Esophagus muscularis mucosa (tissue), 4 donors: ENCODE measurements at regions not wholly inside any gene's neighbourhood (a gene's known extent, or its start where the extent isn't known, plus 50 kb on each side); places are given as distances from the start of the nearest gene placed in this dataset.

ENCODE experiments used
- DNase-seq: peaks from one replicate; pipeline ENCODE4 v3.0.0-alpha.2; 2017; ENCODE audit errors: extremely low spot score
- H3K27ac ChIP-seq, 4 donors: fragments of 200-600 bp; sonication (generic); replicated peaks in 1 of 4; 1 replicate in 3 of 4; 2 replicates in 1 of 4; pipeline ENCODE4 v1.5.1; 2016 to 2019; ENCODE audit warnings: mild to moderate bottlenecking in 1 of 4
- H3K27me3 ChIP-seq, 4 donors: fragments of 200-600 bp; sonication (generic); one replicate each; pipeline versions ENCODE4 v1.5.1 to v1.6.0; 2016 to 2019
- H3K36me3 ChIP-seq, 4 donors: fragments of 200-600 bp; sonication (generic); one replicate each; pipeline ENCODE4 v1.5.1; 2016 to 2019
- H3K4me1 ChIP-seq, 4 donors: fragments of 200-600 bp; sonication (generic); one replicate each; pipeline ENCODE4 v1.5.1; 2016 to 2019
- H3K4me3 ChIP-seq, 4 donors: fragments of 200-600 bp; sonication (generic); 1 replicate in 2 of 4; 2 replicates in 2 of 4; pipeline ENCODE4 v1.5.1; 2016 to 2019; ENCODE audit warnings: mild to moderate bottlenecking in 4 of 4, moderate library complexity in 1 of 4
- H3K9me3 ChIP-seq, 4 donors: fragments of 200-600 bp; sonication (generic); 1 replicate in 3 of 4; 2 replicates in 1 of 4; pipeline ENCODE4 v1.5.1; 2016 to 2019
- CTCF ChIP-seq, 3 experiments: fragments of 200-600 bp in 2 of 3; fragments of 450-650 bp in 1 of 3; sonication (generic) in 2 of 3; IDR thresholded peaks; one replicate each; pipeline ENCODE4 v1.5.1; 2017 to 2019; ENCODE audit warnings: antibody characterized with exemption in 3 of 3, mild to moderate bottlenecking in 2 of 3, moderate library complexity in 1 of 3
- EP300 ChIP-seq: sonication (generic); formaldehyde crosslinking; IDR thresholded peaks from one replicate; pipeline ENCODE4 v1.6.1; 2017; ENCODE audit warnings: antibody characterized with exemption
- POLR2A ChIP-seq: fragments of 450-650 bp; IDR thresholded peaks from one replicate; pipeline ENCODE4 v1.6.1; 2017; ENCODE audit warnings: antibody characterized with exemption, moderate library complexity, mild to moderate bottlenecking, low read depth
- POLR2AphosphoS5 ChIP-seq, 2 donors: sonication (generic); formaldehyde crosslinking; IDR thresholded peaks; one replicate each; pipeline ENCODE4 v1.6.1; 2017; ENCODE audit warnings: antibody characterized with exemption in 2 of 2
- WGBS: methylation state at CpG from one replicate; pipeline ENCODE4 v1.1.5; 2018; 5-methylcytosine and 5-hydroxymethylcytosine counted together
- intact Hi-C: fragments of 100-400 bp; cut with DNase I; formaldehyde crosslinking; loops from one replicate; pipeline ENCODE4 v1.15.1; 2023

- no peaks in the 10 kb centered on the region for H3K36me3 ChIP-seq
- peaks cover 0 to 75% (median 9%) of the 10 kb centered on the region in 4 donors for H3K27me3 ChIP-seq
- H3K4me1 ChIP-seq: peaks cover 14 to 52% (median 36%) of the 10 kb centered on the region in 4 donors
- intact Hi-C loops: no loop called here
- H3K4me3 ChIP-seq: no peak overlapping the region
- no peak for TF ChIP-seq CTCF (IDR thresholded peaks at IDR 0.05)
- TF ChIP-seq POLR2A: no peak
- no peak for TF ChIP-seq EP300
- no peak for TF ChIP-seq POLR2AphosphoS5 (IDR thresholded peaks at IDR 0.05)
- WGBS: 91% methylated on average over 3 of the region's 3 CpGs
- no peak for DNase-seq
- H3K9me3 ChIP-seq: peaks cover 0 to 4% (median 0%) of the 10 kb centered on the region in 4 donors
- H3K27ac ChIP-seq: no peak overlapping the region
Measured at GRCh38 chr16:86927699-86928098, 349.4 kb downstream of the FOXL1 start.

- Histone ChIP-seq H3K4me3 (no peak overlapping the region), H3K9me3 (no peaks in the 10 kb centered on the region), H3K36me3 (no peaks in the 10 kb centered on the region), H3K27ac (no peak overlapping the region), H3K4me1 (peaks cover 14 to 52% (median 36%) of the 10 kb centered on the region in 4 donors), H3K27me3 (peaks cover 0 to 72% (median 9%) of the 10 kb centered on the region in 4 donors)
- intact Hi-C loops: no loop called here
- DNase-seq: no peak
- TF ChIP-seq EP300: no peak
- no peak for TF ChIP-seq POLR2A
- 49% methylated on average over 9 of the region's 9 CpGs for WGBS
Measured at GRCh38 chr16:86928523-86929011, 350.2 kb downstream of the FOXL1 start.

- Histone ChIP-seq H3K36me3 (no peaks in the 10 kb centered on the region), H3K27ac (no peak overlapping the region), H3K9me3 (no peaks in the 10 kb centered on the region), H3K4me3 (no peak overlapping the region), H3K4me1 (peaks cover 14 to 52% (median 36%) of the 10 kb centered on the region in 4 donors), H3K27me3 (peaks cover 0 to 72% (median 8%) of the 10 kb centered on the region in 4 donors)
- TF ChIP-seq EP300: no peak
- WGBS: 28% methylated on average over 25 of the region's 45 CpGs
- intact Hi-C loops: no loop called here
- DNase-seq: no peak
Measured at GRCh38 chr16:86929057-86929871, 350.9 kb downstream of the FOXL1 start.

GRCh38 chr16:86930001-86930400 lies 351.7 kb downstream of the FOXL1 start:
- intact Hi-C loops: no loop called here
- no peak for DNase-seq

GRCh38 chr16:86930663-86931373 lies 352.5 kb downstream of the FOXL1 start:
- H3K9me3 ChIP-seq: no peaks in the 10 kb centered on the region
- H3K27ac ChIP-seq: peak overlapping the region; percentile 25 to 75 (median 58)
- peak; percentile 3 for TF ChIP-seq EP300
- no peak for TF ChIP-seq POLR2AphosphoS5 (IDR thresholded peaks at IDR 0.05)
- 67% methylated on average over 9 of the region's 9 CpGs for WGBS
- peaks cover 0 to 70% (median 6%) of the 10 kb centered on the region in 4 donors for H3K27me3 ChIP-seq
- intact Hi-C loops: no loop called here
- no peak for DNase-seq
- H3K36me3 ChIP-seq: no peaks in the 10 kb centered on the region
- peak overlapping the region in 3 of 4 donors; percentile 33 to 41 (median 38) for H3K4me3 ChIP-seq
- peaks cover 14 to 42% (median 32%) of the 10 kb centered on the region in 4 donors for H3K4me1 ChIP-seq

More at GRCh38 chr16:86930001-86930400, 351.7 kb downstream of the FOXL1 start:
- H3K9me3 ChIP-seq: no peaks in the 10 kb centered on the region
- no peaks in the 10 kb centered on the region for H3K36me3 ChIP-seq
- WGBS: 76% methylated on average over 6 of the region's 8 CpGs
- peaks cover 14 to 50% (median 35%) of the 10 kb centered on the region in 4 donors for H3K4me1 ChIP-seq
- no peak overlapping the region for H3K27ac ChIP-seq
- peaks cover 0 to 70% (median 6%) of the 10 kb centered on the region in 4 donors for H3K27me3 ChIP-seq
- H3K4me3 ChIP-seq: no peak overlapping the region
- no peak for TF ChIP-seq EP300
- no peak for TF ChIP-seq POLR2AphosphoS5 (IDR thresholded peaks at IDR 0.05)
- TF ChIP-seq POLR2A: no peak
- TF ChIP-seq CTCF (IDR thresholded peaks at IDR 0.05): no peak

GRCh38 chr16:86931410-86931941 lies 353.1 kb downstream of the FOXL1 start:
- Histone ChIP-seq H3K4me3 (peak overlapping the region; percentile 30 to 41 (median 36)), H3K9me3 (no peaks in the 10 kb centered on the region), H3K4me1 (peaks cover 14 to 41% (median 32%) of the 10 kb centered on the region in 4 donors), H3K36me3 (no peaks in the 10 kb centered on the region), H3K27ac (peak overlapping the region; percentile 25 to 75 (median 58)), H3K27me3 (peaks cover 0 to 69% (median 5%) of the 10 kb centered on the region in 4 donors)
- DNase-seq: no peak
- no peak for TF ChIP-seq CTCF (IDR thresholded peaks at IDR 0.05)
- no peak for TF ChIP-seq POLR2A
- peak; percentile 15 to 42 for TF ChIP-seq POLR2AphosphoS5 (IDR thresholded peaks at IDR 0.05)
- peak; percentile 0 for TF ChIP-seq EP300
- 25% methylated on average over 24 of the region's 26 CpGs for WGBS
- intact Hi-C loops: no loop called here
